ENCODE measurements at regions not wholly inside any gene's neighbourhood (a gene's known extent, or its start where the extent isn't known, plus 50 kb on each side); places are given as distances from the start of the nearest gene placed in this dataset.
"Not testable (repeated sequence)": the region's sequence is repeated elsewhere in the genome, so short reads cannot be mapped to it uniquely, and the experiment has no call there.

DNA sequence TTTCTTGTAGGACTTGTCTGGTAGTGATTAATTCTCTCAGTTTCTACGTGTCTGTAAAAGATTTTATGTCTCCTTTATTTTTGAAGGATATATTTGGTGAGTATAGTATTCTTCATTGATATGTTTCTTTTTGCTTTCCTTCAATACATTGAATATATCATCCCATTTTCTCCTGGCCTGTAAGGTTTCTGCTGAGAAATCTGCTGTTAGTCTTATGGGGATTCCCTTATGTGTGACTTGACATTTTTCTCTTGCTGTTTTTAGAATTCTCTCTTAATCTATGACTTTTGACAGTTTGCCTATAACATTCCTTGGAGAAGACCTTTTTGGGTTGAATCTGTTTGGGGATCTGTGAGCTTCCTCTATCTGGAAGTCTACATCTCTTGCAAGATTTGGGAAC, 281.0 kb upstream of the MEIS1 start:
- TF ChIP-seq, protein P1, sequence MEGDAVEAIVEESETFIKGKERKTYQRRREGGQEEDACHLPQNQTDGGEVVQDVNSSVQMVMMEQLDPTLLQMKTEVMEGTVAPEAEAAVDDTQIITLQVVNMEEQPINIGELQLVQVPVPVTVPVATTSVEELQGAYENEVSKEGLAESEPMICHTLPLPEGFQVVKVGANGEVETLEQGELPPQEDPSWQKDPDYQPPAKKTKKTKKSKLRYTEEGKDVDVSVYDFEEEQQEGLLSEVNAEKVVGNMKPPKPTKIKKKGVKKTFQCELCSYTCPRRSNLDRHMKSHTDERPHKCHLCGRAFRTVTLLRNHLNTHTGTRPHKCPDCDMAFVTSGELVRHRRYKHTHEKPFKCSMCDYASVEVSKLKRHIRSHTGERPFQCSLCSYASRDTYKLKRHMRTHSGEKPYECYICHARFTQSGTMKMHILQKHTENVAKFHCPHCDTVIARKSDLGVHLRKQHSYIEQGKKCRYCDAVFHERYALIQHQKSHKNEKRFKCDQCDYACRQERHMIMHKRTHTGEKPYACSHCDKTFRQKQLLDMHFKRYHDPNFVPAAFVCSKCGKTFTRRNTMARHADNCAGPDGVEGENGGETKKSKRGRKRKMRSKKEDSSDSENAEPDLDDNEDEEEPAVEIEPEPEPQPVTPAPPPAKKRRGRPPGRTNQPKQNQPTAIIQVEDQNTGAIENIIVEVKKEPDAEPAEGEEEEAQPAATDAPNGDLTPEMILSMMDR (IDR thresholded peaks at IDR 0.05; ENCODE audit: control insufficient read depth, insufficient read depth, low read depth, low read length, missing control alignments) = no peak
- H3K4me3 ChIP-seq (ENCODE audit: control insufficient read depth, low read depth, low read length) = no peak overlapping the region
- no peak for DNase-seq (ENCODE audit: low read depth)

DNA sequence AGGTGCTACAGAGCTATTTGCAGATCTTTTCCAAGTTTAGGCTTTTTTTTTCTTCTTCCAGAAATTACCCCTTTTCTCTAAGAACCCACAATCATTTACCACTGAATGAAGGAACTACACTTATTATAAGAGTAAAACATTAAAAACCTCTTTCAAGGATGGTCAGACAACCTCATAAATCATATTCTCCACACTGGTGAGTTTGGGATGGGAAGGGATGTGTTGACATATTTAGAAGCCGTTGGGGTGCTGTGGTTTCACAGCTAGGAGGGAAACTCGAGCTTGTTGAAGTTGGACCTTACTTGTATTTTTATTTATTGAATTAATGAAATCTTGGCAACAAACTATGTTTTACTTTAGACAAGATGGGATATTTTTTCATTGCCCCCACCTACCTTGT, 289.4 kb upstream of the MEIS1 start:
- no peak overlapping the region for H3K4me3 ChIP-seq (ENCODE audit: control insufficient read depth, low read depth, low read length)
- no peak for DNase-seq (ENCODE audit: low read depth)
- TF ChIP-seq, protein P1 (IDR thresholded peaks at IDR 0.05; ENCODE audit: control insufficient read depth, insufficient read depth, low read depth, low read length, missing control alignments) = no peak

DNA sequence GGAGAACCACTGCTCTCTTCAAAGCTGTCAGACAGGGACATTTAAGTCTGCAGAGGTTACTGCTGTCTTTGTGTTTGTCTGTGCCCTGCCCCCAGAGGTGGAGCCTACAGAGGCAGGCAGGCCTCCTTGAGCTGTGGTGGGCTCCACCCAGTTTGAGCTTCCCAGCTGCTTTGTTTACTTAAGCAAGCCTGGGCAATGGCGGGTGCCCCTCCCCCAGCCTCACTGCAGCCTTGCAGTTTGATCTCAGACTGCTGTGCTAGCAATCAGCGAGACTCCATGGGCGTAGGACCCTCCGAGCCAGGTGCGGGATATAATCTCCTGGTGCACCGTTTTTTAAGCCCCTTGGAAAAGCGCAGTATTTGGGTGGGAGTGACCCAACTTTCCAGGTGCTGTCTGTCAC, 290.6 kb upstream of the MEIS1 start:
- DNase-seq (ENCODE audit: low read depth); H3K4me3 ChIP-seq (ENCODE audit: control insufficient read depth, low read depth, low read length): not testable (repeated sequence)

DNA sequence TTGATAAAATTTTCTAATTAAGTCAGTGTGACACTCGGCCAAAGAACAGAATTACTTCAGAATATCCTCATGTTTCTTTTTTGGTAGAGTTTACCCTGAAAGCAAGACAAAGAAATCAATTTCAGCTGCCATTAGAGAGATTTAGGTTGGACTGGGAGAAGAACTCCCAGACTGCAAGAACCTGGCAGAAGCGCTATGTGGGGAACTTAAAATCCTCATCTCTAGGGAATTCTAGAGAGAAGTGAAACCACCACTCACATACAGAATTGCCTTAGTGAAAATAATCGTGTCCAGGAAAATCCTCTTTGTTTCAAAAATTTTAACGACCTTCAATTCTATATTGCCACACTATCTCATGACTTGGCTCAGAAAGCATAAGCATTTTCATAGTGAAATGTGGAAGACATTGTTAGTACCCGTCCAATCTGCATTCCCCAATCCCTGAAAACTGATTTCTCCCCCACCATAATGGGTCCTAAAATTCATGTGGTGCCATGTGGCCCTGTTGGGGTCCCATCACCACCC, 297.3 kb upstream of the MEIS1 start:
- H3K4me3 ChIP-seq (ENCODE audit: control insufficient read depth, low read depth, low read length) = no peak overlapping the region
- TF ChIP-seq, protein P1 (IDR thresholded peaks at IDR 0.05; ENCODE audit: control insufficient read depth, insufficient read depth, low read depth, low read length, missing control alignments) = no peak
- DNase-seq (ENCODE audit: low read depth) = no peak

DNA sequence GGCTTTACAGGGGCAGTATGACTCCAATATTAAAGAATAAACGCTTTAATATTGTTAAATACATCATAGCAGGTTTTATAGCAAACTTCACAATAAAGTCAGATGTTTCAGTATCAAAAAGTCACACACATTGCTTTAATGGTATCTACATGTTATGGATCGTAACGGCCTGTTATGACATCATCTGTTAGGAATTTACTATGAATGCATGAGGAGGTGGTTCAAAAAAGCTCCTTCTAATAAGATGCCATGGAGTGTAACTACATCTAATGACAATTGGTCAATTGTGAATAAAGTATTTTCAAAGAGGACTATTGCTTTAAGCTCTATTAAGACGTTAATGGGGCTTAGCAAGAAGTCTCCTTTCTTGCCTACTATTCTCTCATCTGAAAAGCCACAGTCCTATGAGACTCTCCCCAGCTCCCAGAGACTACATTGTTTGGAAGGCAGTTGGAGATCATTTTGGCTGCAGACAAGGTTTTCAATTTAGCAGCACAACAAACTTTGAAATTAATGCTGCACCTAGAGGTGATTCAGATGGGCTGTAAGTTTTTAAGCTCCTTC, 300.7 kb upstream of the MEIS1 start:
- no peak for DNase-seq (ENCODE audit: low read depth)
- H3K4me3 ChIP-seq (ENCODE audit: control insufficient read depth, low read depth, low read length) = no peak overlapping the region
- TF ChIP-seq, protein P1 (IDR thresholded peaks at IDR 0.05; ENCODE audit: control insufficient read depth, insufficient read depth, low read depth, low read length, missing control alignments) = no peak

DNA sequence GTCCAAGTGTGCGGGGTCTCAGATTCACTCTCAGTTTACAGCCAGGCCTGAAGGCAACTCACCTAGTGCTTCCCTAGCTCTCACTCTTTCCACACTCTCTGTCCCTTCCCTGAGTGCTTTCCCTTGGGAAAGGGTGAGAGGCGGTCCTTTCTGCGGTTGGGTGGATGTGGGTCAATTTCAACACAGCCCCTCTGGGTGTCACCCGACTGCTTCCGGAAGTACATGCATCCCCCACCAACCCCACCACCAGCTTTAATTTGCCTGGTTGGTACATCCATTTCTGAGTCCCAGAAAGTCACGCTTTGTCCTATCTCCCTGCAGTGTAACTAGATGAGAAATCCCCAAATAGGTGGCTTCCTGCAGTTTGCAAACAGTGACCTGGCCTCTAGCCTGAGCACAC, 307.3 kb upstream of the MEIS1 start:
- TF ChIP-seq, protein P1 (IDR thresholded peaks at IDR 0.05; ENCODE audit: control insufficient read depth, insufficient read depth, low read depth, low read length, missing control alignments) = no peak
- no peak overlapping the region for H3K4me3 ChIP-seq (ENCODE audit: control insufficient read depth, low read depth, low read length)
- no peak for DNase-seq (ENCODE audit: low read depth)

DNA sequence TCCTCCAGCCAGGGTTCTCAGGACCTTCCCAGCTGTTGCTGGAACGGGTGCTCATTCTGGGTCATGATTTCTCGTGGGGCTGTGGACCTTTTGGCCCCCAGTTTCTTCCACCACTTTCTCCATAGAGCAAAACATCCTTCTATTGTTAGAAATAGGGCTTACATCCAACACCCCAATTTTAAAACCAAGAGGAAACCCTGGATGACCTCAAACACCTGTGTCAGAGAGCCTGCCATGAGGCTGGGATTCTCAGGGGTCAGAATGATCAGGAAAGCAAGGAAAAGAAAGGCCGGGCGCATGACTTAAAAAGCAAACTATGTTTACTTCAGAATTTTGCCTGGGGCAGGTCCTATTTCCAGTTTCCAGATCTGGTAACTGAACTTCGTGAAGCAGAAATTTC, 307.9 kb upstream of the MEIS1 start:
- TF ChIP-seq, protein P1 (IDR thresholded peaks at IDR 0.05; ENCODE audit: control insufficient read depth, insufficient read depth, low read depth, low read length, missing control alignments) = no peak
- DNase-seq (ENCODE audit: low read depth) = no peak
- no peak overlapping the region for H3K4me3 ChIP-seq (ENCODE audit: control insufficient read depth, low read depth, low read length)
